ENCODE measurements at regions not wholly inside any gene's neighbourhood (a gene's known extent, or its start where the extent isn't known, plus 50 kb on each side); places are given as distances from the start of the nearest gene placed in this dataset.

DNA sequence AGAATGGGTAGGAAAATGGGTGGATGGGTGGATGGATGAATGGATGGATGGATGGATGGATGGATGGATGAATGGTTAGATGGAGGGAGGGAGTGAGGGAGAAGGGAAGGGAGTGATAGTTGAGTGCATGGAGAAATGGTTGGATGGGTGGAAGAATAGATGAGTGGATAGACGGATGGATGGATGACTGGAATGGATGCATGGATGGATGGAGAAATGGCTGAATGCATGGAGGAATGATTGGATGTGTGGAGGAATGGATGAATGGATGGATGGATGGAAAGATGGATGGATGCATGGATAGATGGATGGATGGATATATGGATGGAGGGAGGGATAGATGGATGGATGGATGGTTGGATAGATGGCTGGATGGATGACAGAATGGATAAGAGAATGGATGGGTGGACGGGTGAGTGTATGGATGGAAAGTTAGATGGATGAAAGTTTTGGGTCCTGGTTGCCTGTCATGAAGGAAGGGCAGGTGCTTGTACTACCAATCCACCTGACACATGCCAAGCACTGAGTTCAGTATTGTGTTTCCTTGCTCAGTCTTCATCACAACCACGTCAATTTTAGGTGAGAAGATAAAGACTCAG is 286.5 kb upstream of the RTL1 start:
- TF ChIP-seq POLR2A (IDR thresholded peaks at IDR 0.05; ENCODE audit: low read length) (no peak), GATA1 (IDR thresholded peaks at IDR 0.05; ENCODE audit: low read depth, low read length) (no peak)
